Ascending aorta (tissue), 2 donors: ENCODE measurements at regions not wholly inside any gene's neighbourhood (a gene's known extent, or its start where the extent isn't known, plus 50 kb on each side); places are given as distances from the start of the nearest gene placed in this dataset.
A peak's percentile ranks its signal among the peaks of the same experiment; 100 is the strongest.

Source experiments
- DNase-seq, 2 donors: peaks; one replicate each; pipeline ENCODE4 v3.0.0-alpha.2; 2019; ENCODE audit warnings: low spot score in 2 of 2
- H3K27ac ChIP-seq, 2 donors: fragments of 200-600 bp; sonication (generic); one replicate each; pipeline ENCODE4 v1.5.1; 2016 to 2017; ENCODE audit warnings: mild to moderate bottlenecking in 1 of 2
- H3K27me3 ChIP-seq: fragments of 200-600 bp; sonication (generic); one replicate; pipeline ENCODE4 v1.5.1; 2017
- H3K36me3 ChIP-seq, 2 donors: fragments of 200-600 bp; sonication (generic); one replicate each; pipeline ENCODE4 v1.5.1; 2016
- H3K4me1 ChIP-seq, 2 donors: fragments of 200-600 bp; sonication (generic); one replicate each; pipeline ENCODE4 v1.5.1; 2016 to 2017; ENCODE audit warnings: mild to moderate bottlenecking in 1 of 2
- H3K4me3 ChIP-seq, 2 donors: fragments of 200-600 bp; sonication (generic); one replicate each; pipeline ENCODE4 v1.5.1; 2016 to 2017; ENCODE audit warnings: mild to moderate bottlenecking in 1 of 2
- H3K9me3 ChIP-seq, 2 donors: fragments of 200-600 bp; sonication (generic); one replicate each; pipeline ENCODE4 v1.5.1; 2016
- CTCF ChIP-seq, 3 experiments: fragments of 200-600 bp in 2 of 3; fragments of 450-650 bp in 1 of 3; sonication (generic) in 2 of 3; IDR thresholded peaks; one replicate each; pipeline ENCODE4 v1.5.1; 2016 to 2019; ENCODE audit warnings: antibody characterized with exemption in 3 of 3, mild to moderate bottlenecking in 1 of 3, moderate library complexity in 1 of 3
- intact Hi-C: fragments of 100-400 bp; cut with DNase I; formaldehyde crosslinking; loops from one replicate; pipeline ENCODE4 v1.15.1; 2023

- Histone ChIP-seq H3K27me3 (no peaks in the 10 kb centered on the region), H3K9me3 (no peaks in the 10 kb centered on the region), H3K36me3 (no peaks in the 10 kb centered on the region), H3K27ac (no peak overlapping the region), H3K4me1 (no peaks in the 10 kb centered on the region), H3K4me3 (no peak overlapping the region)
- no peak for TF ChIP-seq CTCF (IDR thresholded peaks at IDR 0.05)
- intact Hi-C loops: no loop called here
- no peak for DNase-seq
Measured at GRCh38 chr1:108066808-108067207, 101.8 kb upstream of the VAV3 start.

- Histone ChIP-seq H3K27me3 (no peaks in the 10 kb centered on the region), H3K27ac (no peak overlapping the region), H3K36me3 (no peaks in the 10 kb centered on the region), H3K4me3 (no peak overlapping the region), H3K4me1 (no peaks in the 10 kb centered on the region), H3K9me3 (no peaks in the 10 kb centered on the region)
- intact Hi-C loops: no loop called here
- DNase-seq: no peak
- TF ChIP-seq CTCF (IDR thresholded peaks at IDR 0.05): no peak
Measured at GRCh38 chr1:108064255-108064654, 99.3 kb upstream of the VAV3 start.

GRCh38 chr1:108063703-108064102 is 98.7 kb upstream of the VAV3 start:
- no peak overlapping the region for H3K27ac ChIP-seq
- no peaks in the 10 kb centered on the region for H3K4me1 ChIP-seq
- no peak for TF ChIP-seq CTCF (IDR thresholded peaks at IDR 0.05)
- H3K36me3 ChIP-seq: no peaks in the 10 kb centered on the region
- intact Hi-C loops: no loop called here
- H3K4me3 ChIP-seq: no peak overlapping the region
- no peak for DNase-seq
- no peaks in the 10 kb centered on the region for H3K9me3 ChIP-seq
- H3K27me3 ChIP-seq: no peaks in the 10 kb centered on the region

GRCh38 chr1:108059945-108060344 is 95.0 kb upstream of the VAV3 start:
- H3K27ac ChIP-seq: no peak overlapping the region
- no peaks in the 10 kb centered on the region for H3K9me3 ChIP-seq
- H3K4me1 ChIP-seq: no peaks in the 10 kb centered on the region
- no peak overlapping the region for H3K4me3 ChIP-seq
- intact Hi-C loops: no loop called here
- H3K36me3 ChIP-seq: no peaks in the 10 kb centered on the region
- no peak for DNase-seq
- H3K27me3 ChIP-seq: no peaks in the 10 kb centered on the region
- TF ChIP-seq CTCF (IDR thresholded peaks at IDR 0.05): no peak

- H3K9me3 ChIP-seq: no peaks in the 10 kb centered on the region
- intact Hi-C loops: no loop called here
- no peaks in the 10 kb centered on the region for H3K27me3 ChIP-seq
- H3K27ac ChIP-seq: no peak overlapping the region
- peak in 1 of 2 donors; percentile 22 for DNase-seq
- no peaks in the 10 kb centered on the region for H3K36me3 ChIP-seq
- TF ChIP-seq CTCF (IDR thresholded peaks at IDR 0.05): no peak
- no peak overlapping the region for H3K4me3 ChIP-seq
- H3K4me1 ChIP-seq: no peaks in the 10 kb centered on the region
Measured at GRCh38 chr1:108057541-108057940, 92.6 kb upstream of the VAV3 start.

GRCh38 chr1:108056436-108056990 is 91.5 kb upstream of the VAV3 start:
- no peak overlapping the region for H3K27ac ChIP-seq
- no peak for TF ChIP-seq CTCF (IDR thresholded peaks at IDR 0.05)
- intact Hi-C loops: no loop called here
- no peaks in the 10 kb centered on the region for H3K27me3 ChIP-seq
- no peak overlapping the region for H3K4me3 ChIP-seq
- no peaks in the 10 kb centered on the region for H3K36me3 ChIP-seq
- no peak for DNase-seq
- no peaks in the 10 kb centered on the region for H3K4me1 ChIP-seq
- no peaks in the 10 kb centered on the region for H3K9me3 ChIP-seq
